ENCODE measurements at regions not wholly inside any gene's neighbourhood (a gene's known extent, or its start where the extent isn't known, plus 50 kb on each side); places are given as distances from the start of the nearest gene placed in this dataset.

DNA sequence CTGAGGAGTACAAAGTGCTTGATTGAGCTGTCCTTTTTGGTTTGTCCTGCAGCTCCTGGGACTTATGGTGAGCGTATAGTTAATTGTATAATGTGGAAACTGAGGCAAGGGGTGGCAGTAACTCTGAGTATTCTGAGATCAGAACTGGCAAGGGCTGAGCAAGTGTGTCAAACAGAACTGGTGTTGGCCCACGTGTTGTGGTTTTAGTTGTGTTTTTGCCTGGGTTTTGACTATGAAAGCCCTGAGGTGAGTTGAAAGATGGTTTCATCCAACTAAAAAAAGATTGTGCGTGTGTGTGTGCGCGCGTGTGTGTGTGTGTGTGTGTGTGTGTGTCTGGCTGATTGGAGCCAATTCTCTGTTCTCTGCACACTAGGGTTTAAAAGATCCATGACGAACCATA lies 154.1 kb downstream of the EDEM1 start:
- TF ChIP-seq, protein P1, sequence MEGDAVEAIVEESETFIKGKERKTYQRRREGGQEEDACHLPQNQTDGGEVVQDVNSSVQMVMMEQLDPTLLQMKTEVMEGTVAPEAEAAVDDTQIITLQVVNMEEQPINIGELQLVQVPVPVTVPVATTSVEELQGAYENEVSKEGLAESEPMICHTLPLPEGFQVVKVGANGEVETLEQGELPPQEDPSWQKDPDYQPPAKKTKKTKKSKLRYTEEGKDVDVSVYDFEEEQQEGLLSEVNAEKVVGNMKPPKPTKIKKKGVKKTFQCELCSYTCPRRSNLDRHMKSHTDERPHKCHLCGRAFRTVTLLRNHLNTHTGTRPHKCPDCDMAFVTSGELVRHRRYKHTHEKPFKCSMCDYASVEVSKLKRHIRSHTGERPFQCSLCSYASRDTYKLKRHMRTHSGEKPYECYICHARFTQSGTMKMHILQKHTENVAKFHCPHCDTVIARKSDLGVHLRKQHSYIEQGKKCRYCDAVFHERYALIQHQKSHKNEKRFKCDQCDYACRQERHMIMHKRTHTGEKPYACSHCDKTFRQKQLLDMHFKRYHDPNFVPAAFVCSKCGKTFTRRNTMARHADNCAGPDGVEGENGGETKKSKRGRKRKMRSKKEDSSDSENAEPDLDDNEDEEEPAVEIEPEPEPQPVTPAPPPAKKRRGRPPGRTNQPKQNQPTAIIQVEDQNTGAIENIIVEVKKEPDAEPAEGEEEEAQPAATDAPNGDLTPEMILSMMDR (IDR thresholded peaks at IDR 0.05): no peak

DNA sequence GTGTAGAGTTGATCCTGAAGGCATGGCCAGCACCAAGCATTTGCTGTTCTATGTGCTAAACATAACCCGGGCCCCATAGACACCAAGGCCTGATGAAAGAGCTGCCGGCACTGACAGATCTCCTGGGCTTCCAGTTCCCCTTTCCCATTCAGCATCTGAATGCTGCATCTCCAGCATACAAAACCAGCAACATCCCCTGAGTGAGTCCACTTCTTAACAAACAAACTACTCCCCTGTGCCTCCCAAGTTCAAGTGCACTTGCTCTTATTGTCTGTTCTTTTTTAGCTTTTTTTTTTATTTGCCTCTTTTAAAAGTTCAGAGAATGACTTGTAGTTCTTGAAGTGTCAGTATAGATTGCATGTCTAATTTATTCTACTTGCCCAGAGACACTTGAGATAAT lies 156.0 kb downstream of the EDEM1 start:
- TF ChIP-seq, protein P1 (IDR thresholded peaks at IDR 0.05): no peak

DNA sequence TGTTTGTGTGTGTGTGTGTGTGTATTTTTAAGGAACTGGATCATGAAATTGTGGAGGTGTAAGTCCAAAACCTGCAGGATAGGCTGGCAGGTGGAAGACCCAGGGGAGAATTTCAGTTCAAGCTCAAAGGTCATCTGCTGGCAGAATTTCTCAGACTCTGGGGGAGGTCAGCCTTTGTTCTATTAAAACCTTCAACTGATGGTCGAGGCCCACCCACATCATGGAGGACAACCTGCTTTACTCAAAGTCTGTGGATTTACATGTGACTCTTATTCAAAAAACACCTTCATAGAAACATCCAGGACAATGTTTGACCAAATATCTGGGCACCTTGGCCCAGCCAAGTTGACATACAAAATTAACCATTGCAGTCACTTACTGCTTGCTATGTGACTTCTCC lies 157.2 kb downstream of the EDEM1 start:
- TF ChIP-seq, protein P1 (IDR thresholded peaks at IDR 0.05): no peak

DNA sequence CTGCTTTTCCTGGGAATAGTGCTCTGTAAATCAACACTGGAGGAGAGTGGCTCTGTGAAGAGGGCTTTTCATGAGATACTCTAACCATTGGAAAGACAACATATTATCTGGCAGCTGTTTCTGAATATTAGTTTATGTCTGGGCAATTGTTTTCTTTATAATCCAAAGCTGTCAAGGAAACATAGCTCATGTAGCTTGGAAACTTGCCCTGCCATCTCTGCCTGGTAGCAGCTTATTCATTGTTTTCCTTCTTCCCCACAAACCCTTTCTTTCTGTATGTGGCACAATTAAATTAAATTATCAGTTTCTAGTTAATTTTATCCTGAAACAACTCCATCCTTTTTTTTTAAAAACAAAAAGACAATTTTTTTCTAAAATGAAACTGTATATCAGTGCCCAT lies 160.0 kb downstream of the EDEM1 start:
- TF ChIP-seq, protein P1 (IDR thresholded peaks at IDR 0.05): no peak

DNA sequence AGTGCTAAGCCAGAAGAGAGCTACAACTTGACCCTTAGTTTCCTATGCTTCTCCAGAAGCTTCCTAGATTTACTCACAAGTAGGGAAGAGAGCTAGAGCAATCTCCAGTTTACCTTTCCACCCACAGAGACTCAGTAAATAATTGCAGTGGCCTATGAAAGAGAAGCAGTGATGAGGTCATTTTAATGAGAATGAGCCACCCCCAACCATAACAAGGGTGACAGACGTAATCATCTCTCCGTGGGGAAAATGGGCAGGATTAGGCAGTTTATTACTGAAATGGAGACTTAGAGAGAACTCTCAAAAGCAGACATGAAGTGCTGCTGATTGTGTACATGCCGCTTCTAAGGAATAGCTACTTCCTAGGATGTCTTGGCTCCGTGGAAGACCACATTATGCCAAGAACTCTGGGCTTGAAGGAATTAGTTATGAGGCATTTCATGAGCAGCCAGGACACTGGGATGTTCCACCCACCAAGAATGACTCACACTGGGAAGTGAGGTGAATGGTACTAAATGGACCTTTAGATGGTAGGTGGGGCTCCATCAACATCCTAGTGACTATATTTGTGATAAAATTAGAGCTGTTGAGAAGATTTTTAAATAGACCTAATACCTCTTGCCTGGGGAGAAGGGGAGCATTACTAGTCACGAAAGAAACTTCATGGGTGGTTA lies 160.9 kb downstream of the EDEM1 start:
- TF ChIP-seq, protein P1 (IDR thresholded peaks at IDR 0.05): no peak

DNA sequence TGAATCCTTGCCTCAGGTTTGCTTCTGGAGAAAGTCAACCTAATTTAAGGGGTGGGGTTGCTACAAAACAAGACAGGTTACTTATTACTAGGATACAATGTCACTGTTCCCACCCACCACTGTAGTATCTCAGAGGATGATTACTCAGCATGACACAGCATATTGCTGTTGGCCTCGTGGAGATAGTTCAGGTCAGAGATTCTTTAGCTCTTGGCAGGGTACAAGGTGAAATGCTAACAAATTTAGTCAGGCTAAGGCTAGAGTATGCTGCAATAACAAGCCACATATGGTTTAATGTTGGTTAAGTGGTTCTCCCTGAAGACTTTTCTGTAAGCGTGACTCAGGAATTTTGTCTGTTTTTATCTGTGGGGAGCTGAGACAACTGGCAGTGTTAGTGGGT lies 161.8 kb downstream of the EDEM1 start:
- TF ChIP-seq, protein P1 (IDR thresholded peaks at IDR 0.05): no peak

DNA sequence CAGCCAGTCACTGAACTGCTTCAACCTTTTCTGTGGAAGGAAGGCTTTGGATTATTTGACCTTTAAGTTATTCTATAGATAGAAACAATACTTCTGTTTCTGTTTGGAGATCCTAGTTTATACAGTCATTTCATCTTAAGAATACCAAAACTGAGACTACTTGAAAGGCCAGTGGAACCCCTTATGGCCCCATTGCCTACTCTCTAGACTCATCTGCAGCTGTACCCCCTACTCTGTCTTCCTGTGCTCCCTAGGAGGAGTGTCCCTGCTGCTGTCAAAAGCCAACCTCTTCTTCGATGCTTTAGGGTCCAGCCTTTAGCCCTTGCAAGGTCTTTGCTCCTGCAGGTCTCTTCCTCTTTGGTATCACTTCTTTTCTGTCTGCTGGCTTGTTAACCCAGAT lies 169.6 kb downstream of the EDEM1 start:
- TF ChIP-seq, protein P1 (IDR thresholded peaks at IDR 0.05): no peak

DNA sequence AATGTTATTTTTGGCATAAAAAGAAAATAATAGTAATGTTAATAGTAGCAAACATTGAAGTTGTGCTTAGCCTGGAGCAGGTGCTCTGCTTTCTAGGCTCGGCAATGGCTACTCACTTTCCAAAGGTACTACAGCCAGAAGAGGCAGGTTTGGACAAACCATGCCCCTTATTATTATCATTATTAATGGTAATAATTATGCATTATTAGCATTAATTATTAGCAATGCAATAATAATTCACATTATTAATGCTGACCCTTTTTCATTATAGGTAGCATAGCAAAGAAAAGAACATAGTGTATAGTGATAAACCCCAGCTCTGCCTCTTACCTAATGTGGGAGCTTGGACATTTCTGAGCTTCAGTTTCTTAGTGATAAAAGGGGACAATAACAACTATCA lies 171.4 kb downstream of the EDEM1 start:
- TF ChIP-seq, protein P1 (IDR thresholded peaks at IDR 0.05): no peak
